ENCODE measurements at regions not wholly inside any gene's neighbourhood (a gene's known extent, or its start where the extent isn't known, plus 50 kb on each side); places are given as distances from the start of the nearest gene placed in this dataset.
A peak's percentile ranks its signal among the peaks of the same experiment; 100 is the strongest.

DNA sequence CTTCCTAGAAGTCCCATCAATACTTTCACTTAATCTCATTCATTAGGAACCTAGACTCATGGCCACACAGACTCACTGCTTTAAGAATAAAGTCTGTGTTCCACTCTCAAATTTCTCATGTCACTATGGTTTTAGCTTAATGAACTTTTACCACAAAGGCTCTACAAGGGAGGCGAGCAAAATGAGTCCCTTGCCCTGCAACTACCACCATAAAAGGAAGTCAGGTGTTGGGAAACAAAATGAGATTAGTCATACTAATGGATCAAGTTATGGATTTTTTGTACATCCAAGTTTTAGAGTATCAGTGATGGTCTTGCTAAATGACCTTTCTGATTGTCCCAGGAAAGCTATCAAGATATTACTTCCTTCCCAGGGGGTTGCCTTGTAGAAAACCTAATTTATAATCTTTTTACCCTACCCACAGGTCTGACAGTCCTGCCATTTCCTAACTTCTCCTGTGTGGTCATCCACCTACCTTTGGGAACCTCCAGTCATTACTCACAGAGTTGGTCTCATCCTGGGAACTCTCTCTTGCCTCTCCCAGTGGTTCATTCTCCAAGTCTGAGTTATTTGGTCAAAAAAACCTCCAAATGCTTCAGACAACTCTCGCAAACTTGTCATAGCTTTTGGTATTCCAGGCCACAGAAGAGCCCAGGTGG lies 51.8 kb upstream of the SLC16A1 start:
- TF ChIP-seq CTCF (IDR thresholded peaks at IDR 0.05; ENCODE audit: low read depth, low read length) = no peak
- no peak for DNase-seq (ENCODE audit: extremely low read depth, low read depth)

GRCh38 chr1:113008365-113008714 lies 52.3 kb upstream of the SLC16A1 start:
- DNase-seq (ENCODE audit: extremely low read depth, low read depth) = no peak
- TF ChIP-seq CTCF (IDR thresholded peaks at IDR 0.05; ENCODE audit: low read depth, low read length) = no peak

- no peak for TF ChIP-seq CTCF (IDR thresholded peaks at IDR 0.05; ENCODE audit: low read depth, low read length)
- no peak for DNase-seq (ENCODE audit: extremely low read depth, low read depth)
Measured at GRCh38 chr1:113012149-113012548, 56.2 kb upstream of the SLC16A1 start.

DNA sequence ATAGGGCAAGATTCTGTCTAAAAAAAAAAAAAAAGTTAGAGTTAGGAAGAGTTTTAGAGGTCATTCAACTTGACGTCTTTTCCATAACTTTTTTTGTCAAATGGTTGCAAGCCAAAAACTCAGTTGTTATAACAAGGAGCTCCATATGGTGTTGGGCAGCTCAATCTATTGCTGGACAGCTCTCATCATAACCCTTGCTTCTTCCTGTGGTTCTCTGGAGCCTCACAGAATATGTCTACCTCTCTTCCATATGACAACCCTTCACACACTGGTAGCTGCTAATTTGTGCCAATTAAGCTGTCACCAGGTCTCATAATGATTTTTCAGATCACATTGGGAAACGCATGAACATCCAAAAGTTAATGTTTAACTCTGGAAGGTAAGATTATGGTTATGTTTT lies 57.8 kb upstream of the SLC16A1 start:
- TF ChIP-seq CTCF (IDR thresholded peaks at IDR 0.05; ENCODE audit: low read depth, low read length) = no peak
- DNase-seq (ENCODE audit: extremely low read depth, low read depth) = no peak

DNA sequence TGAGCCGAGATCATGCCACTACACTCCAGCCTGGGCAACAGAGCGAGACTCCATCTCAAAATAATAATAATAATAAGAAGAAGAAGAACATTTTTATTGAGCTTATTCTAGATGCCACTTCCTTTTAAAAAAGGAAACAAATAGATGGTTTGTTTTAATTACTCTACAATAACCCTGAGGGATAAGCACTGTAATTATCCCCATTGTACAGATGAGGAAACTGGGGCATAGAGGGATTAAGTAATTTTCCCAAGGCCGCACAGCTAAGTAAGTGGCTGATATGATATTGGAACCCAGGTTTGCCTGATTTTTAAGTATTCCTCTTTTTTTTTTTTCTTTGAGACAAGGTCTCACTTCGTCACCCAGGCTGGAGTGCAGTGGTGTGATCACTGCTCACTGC lies 58.5 kb upstream of the LRIG2 start:
- no peak for DNase-seq (ENCODE audit: extremely low read depth, low read depth)
- no peak for TF ChIP-seq CTCF (IDR thresholded peaks at IDR 0.05; ENCODE audit: low read depth, low read length)

- no peak for TF ChIP-seq CTCF (IDR thresholded peaks at IDR 0.05; ENCODE audit: low read depth, low read length)
- DNase-seq (ENCODE audit: extremely low read depth, low read depth) = no peak
Measured at GRCh38 chr1:113018911-113019310, 54.1 kb upstream of the LRIG2 start.

DNA sequence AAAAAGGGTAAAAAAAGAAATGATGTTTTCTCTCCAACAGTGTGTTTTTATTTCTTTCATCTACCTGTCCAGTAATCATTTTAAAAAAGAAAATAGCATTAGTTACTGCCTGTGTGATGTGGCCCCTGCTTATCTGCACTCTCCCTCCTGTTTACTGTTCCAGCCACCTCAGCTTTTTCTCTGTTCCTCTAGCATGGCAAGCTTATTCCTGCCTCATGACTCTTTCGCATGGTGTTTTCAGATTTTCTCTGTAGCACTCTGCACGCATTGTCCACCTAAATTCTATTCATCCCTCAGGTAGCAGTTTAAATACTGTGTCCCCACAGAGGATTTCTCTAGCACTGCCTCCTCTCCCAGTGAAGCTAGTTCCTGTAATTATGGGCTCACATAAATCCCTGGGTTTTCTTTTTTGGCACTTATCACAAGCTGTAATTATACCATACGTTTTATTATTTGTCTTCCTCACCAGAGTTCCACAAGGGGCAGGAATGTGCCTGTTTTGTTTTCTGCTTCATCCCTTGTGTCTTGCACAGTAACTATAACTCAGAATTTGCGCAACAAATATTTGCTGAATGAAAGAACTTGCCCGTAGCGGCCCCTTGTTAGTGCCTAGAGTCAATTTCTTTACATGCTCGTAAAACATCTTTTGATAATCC lies 51.4 kb upstream of the LRIG2 start:
- peak; percentile 2; the same call in 1 of the 2 replicates for TF ChIP-seq CTCF (IDR thresholded peaks at IDR 0.05; ENCODE audit: low read depth, low read length)
- DNase-seq (ENCODE audit: extremely low read depth, low read depth) = peak; percentile 7
